ENCODE measurements at regions not wholly inside any gene's neighbourhood (a gene's known extent, or its start where the extent isn't known, plus 50 kb on each side); places are given as distances from the start of the nearest gene placed in this dataset.

- Histone ChIP-seq H3K36me3 (ENCODE audit: control insufficient read depth in 1 of 2, insufficient read depth in 2 of 2, low read length in 2 of 2) (no peaks in the 10 kb centered on the region), H3K27me3 (ENCODE audit: low read depth, low read length) (no peaks in the 10 kb centered on the region), H3K9me3 (ENCODE audit: control insufficient read depth in 1 of 2, low read length in 2 of 2) (no peaks in the 10 kb centered on the region), H3K27ac (ENCODE audit: low read length) (no peak overlapping the region), H3K4me3 (ENCODE audit: low read depth in 1 of 2, low read length in 2 of 2) (no peak overlapping the region), H3K4me1 (ENCODE audit: control insufficient read depth in 1 of 2, insufficient read depth in 2 of 2, low read length in 2 of 2) (no peaks in the 10 kb centered on the region)
Measured at GRCh38 chr5:74054139-74054538, 428.1 kb downstream of the ARHGEF28 start.

GRCh38 chr5:74052441-74053221 is 426.6 kb downstream of the ARHGEF28 start:
- H3K4me3 ChIP-seq (ENCODE audit: low read depth in 1 of 2, low read length in 2 of 2) = no peak overlapping the region
- H3K9me3 ChIP-seq (ENCODE audit: control insufficient read depth in 1 of 2, low read length in 2 of 2) = no peaks in the 10 kb centered on the region

GRCh38 chr5:74051076-74051475 is 425.1 kb downstream of the ARHGEF28 start:
- no peaks in the 10 kb centered on the region for H3K36me3 ChIP-seq (ENCODE audit: control insufficient read depth in 1 of 2, insufficient read depth in 2 of 2, low read length in 2 of 2)
- no peaks in the 10 kb centered on the region for H3K9me3 ChIP-seq (ENCODE audit: control insufficient read depth in 1 of 2, low read length in 2 of 2)
- H3K4me3 ChIP-seq (ENCODE audit: low read depth in 1 of 2, low read length in 2 of 2) = no peak overlapping the region
- H3K4me1 ChIP-seq (ENCODE audit: control insufficient read depth in 1 of 2, insufficient read depth in 2 of 2, low read length in 2 of 2) = no peaks in the 10 kb centered on the region
- no peak overlapping the region for H3K27ac ChIP-seq (ENCODE audit: low read length)
- H3K27me3 ChIP-seq (ENCODE audit: low read depth, low read length) = no peaks in the 10 kb centered on the region

More at GRCh38 chr5:74052441-74053221, 426.6 kb downstream of the ARHGEF28 start:
- H3K27ac ChIP-seq (ENCODE audit: low read length) = no peak overlapping the region
- H3K4me1 ChIP-seq (ENCODE audit: control insufficient read depth in 1 of 2, insufficient read depth in 2 of 2, low read length in 2 of 2) = no peaks in the 10 kb centered on the region
- no peaks in the 10 kb centered on the region for H3K27me3 ChIP-seq (ENCODE audit: low read depth, low read length)
- no peaks in the 10 kb centered on the region for H3K36me3 ChIP-seq (ENCODE audit: control insufficient read depth in 1 of 2, insufficient read depth in 2 of 2, low read length in 2 of 2)

- Histone ChIP-seq H3K4me3 (ENCODE audit: low read depth in 1 of 2, low read length in 2 of 2) (no peak overlapping the region), H3K36me3 (ENCODE audit: control insufficient read depth in 1 of 2, insufficient read depth in 2 of 2, low read length in 2 of 2) (no peaks in the 10 kb centered on the region), H3K4me1 (ENCODE audit: control insufficient read depth in 1 of 2, insufficient read depth in 2 of 2, low read length in 2 of 2) (no peaks in the 10 kb centered on the region), H3K27me3 (ENCODE audit: low read depth, low read length) (no peaks in the 10 kb centered on the region), H3K27ac (ENCODE audit: low read length) (no peak overlapping the region), H3K9me3 (ENCODE audit: control insufficient read depth in 1 of 2, low read length in 2 of 2) (no peaks in the 10 kb centered on the region)
Measured at GRCh38 chr5:74044936-74045335, 418.9 kb downstream of the ARHGEF28 start.

- Histone ChIP-seq H3K27ac (ENCODE audit: low read length) (no peak overlapping the region), H3K4me1 (ENCODE audit: control insufficient read depth in 1 of 2, insufficient read depth in 2 of 2, low read length in 2 of 2) (no peaks in the 10 kb centered on the region), H3K9me3 (ENCODE audit: control insufficient read depth in 1 of 2, low read length in 2 of 2) (no peaks in the 10 kb centered on the region), H3K4me3 (ENCODE audit: low read depth in 1 of 2, low read length in 2 of 2) (no peak overlapping the region), H3K36me3 (ENCODE audit: control insufficient read depth in 1 of 2, insufficient read depth in 2 of 2, low read length in 2 of 2) (no peaks in the 10 kb centered on the region), H3K27me3 (ENCODE audit: low read depth, low read length) (no peaks in the 10 kb centered on the region)
Measured at GRCh38 chr5:74042959-74043358, 417.0 kb downstream of the ARHGEF28 start.

- no peak overlapping the region for H3K4me3 ChIP-seq (ENCODE audit: low read depth in 1 of 2, low read length in 2 of 2)
Measured at GRCh38 chr5:74042559-74042958, 416.6 kb downstream of the ARHGEF28 start.

GRCh38 chr5:74041913-74042312 is 415.9 kb downstream of the ARHGEF28 start:
- Histone ChIP-seq H3K27me3 (ENCODE audit: low read depth, low read length) (no peaks in the 10 kb centered on the region), H3K27ac (ENCODE audit: low read length) (no peak overlapping the region), H3K9me3 (ENCODE audit: control insufficient read depth in 1 of 2, low read length in 2 of 2) (no peaks in the 10 kb centered on the region), H3K4me3 (ENCODE audit: low read depth in 1 of 2, low read length in 2 of 2) (no peak overlapping the region), H3K4me1 (ENCODE audit: control insufficient read depth in 1 of 2, insufficient read depth in 2 of 2, low read length in 2 of 2) (no peaks in the 10 kb centered on the region), H3K36me3 (ENCODE audit: control insufficient read depth in 1 of 2, insufficient read depth in 2 of 2, low read length in 2 of 2) (no peaks in the 10 kb centered on the region)

More at GRCh38 chr5:74042559-74042958, 416.6 kb downstream of the ARHGEF28 start:
- Histone ChIP-seq H3K27ac (ENCODE audit: low read length) (no peak overlapping the region), H3K4me1 (ENCODE audit: control insufficient read depth in 1 of 2, insufficient read depth in 2 of 2, low read length in 2 of 2) (no peaks in the 10 kb centered on the region), H3K27me3 (ENCODE audit: low read depth, low read length) (no peaks in the 10 kb centered on the region), H3K9me3 (ENCODE audit: control insufficient read depth in 1 of 2, low read length in 2 of 2) (no peaks in the 10 kb centered on the region), H3K36me3 (ENCODE audit: control insufficient read depth in 1 of 2, insufficient read depth in 2 of 2, low read length in 2 of 2) (no peaks in the 10 kb centered on the region)

DNA sequence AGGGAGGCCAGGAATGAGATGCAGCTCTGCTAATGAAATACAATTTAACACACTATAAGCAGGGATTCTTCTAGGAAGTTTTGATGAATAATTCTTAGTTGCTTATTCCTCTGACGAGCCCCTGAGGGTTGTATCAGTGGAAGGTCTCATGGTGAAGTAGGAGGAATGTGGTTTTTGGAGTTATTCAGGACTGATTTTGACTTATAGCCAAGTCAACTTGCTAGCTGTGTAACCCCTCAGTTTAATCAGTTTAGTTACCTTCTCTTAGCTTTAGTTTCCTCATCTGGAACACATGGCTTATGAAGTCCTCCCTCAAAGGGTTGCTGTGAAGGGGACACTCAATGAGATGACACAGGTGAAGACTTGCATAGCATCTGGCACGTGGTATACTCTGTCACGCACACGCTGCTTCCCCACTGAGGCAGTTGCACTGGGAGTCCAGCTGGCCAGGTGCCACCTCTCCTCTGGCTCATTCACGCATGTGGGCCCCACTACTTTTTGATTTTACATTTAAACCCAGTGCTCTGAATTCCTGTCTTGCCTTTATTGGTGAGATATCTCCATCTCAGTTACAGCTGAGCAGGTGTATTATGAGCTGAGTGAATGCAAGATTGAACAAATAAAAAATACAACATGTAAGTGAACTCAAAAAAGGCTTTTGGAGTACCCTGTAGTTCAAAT is 415.0 kb downstream of the ARHGEF28 start:
- Histone ChIP-seq H3K27ac (ENCODE audit: low read length) (no peak overlapping the region), H3K9me3 (ENCODE audit: control insufficient read depth in 1 of 2, low read length in 2 of 2) (no peaks in the 10 kb centered on the region), H3K36me3 (ENCODE audit: control insufficient read depth in 1 of 2, insufficient read depth in 2 of 2, low read length in 2 of 2) (no peaks in the 10 kb centered on the region), H3K4me1 (ENCODE audit: control insufficient read depth in 1 of 2, insufficient read depth in 2 of 2, low read length in 2 of 2) (no peaks in the 10 kb centered on the region), H3K4me3 (ENCODE audit: low read depth in 1 of 2, low read length in 2 of 2) (no peak overlapping the region), H3K27me3 (ENCODE audit: low read depth, low read length) (no peaks in the 10 kb centered on the region)

- Histone ChIP-seq H3K36me3 (ENCODE audit: control insufficient read depth in 1 of 2, insufficient read depth in 2 of 2, low read length in 2 of 2) (no peaks in the 10 kb centered on the region), H3K27ac (ENCODE audit: low read length) (no peak overlapping the region), H3K4me3 (ENCODE audit: low read depth in 1 of 2, low read length in 2 of 2) (no peak overlapping the region), H3K4me1 (ENCODE audit: control insufficient read depth in 1 of 2, insufficient read depth in 2 of 2, low read length in 2 of 2) (peaks cover 0 to 6% of the 10 kb centered on the region in 2 donors), H3K9me3 (ENCODE audit: control insufficient read depth in 1 of 2, low read length in 2 of 2) (no peaks in the 10 kb centered on the region), H3K27me3 (ENCODE audit: low read depth, low read length) (no peaks in the 10 kb centered on the region)
Measured at GRCh38 chr5:74040065-74040551, 414.1 kb downstream of the ARHGEF28 start.

DNA sequence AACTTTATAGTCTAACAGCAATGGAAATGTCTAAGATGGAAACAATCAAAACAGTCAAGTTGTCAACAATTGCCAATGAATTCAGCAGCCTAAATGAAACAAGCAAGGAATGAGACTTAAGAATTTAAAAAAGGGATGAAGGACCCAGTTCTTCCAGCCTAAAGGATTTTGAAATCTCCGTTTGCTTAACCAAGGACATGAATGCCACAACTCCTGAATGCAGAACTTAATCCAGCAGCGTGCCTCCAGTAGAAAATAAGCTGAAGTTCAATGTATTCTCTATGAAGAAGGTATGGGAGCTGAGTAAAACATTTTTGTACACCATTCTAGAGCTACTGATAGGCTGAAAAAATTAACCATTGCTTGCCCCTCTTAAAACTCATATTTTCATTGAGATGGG is 411.3 kb downstream of the ARHGEF28 start:
- Histone ChIP-seq H3K27me3 (ENCODE audit: low read depth, low read length) (no peaks in the 10 kb centered on the region), H3K4me3 (ENCODE audit: low read depth in 1 of 2, low read length in 2 of 2) (no peak overlapping the region), H3K4me1 (ENCODE audit: control insufficient read depth in 1 of 2, insufficient read depth in 2 of 2, low read length in 2 of 2) (peaks cover 0 to 6% of the 10 kb centered on the region in 2 donors), H3K27ac (ENCODE audit: low read length) (no peak overlapping the region), H3K9me3 (ENCODE audit: control insufficient read depth in 1 of 2, low read length in 2 of 2) (no peaks in the 10 kb centered on the region), H3K36me3 (ENCODE audit: control insufficient read depth in 1 of 2, insufficient read depth in 2 of 2, low read length in 2 of 2) (no peaks in the 10 kb centered on the region)

GRCh38 chr5:74035521-74035937 is 409.5 kb downstream of the ARHGEF28 start:
- Histone ChIP-seq H3K4me3 (ENCODE audit: low read depth in 1 of 2, low read length in 2 of 2) (no peak overlapping the region), H3K27ac (ENCODE audit: low read length) (no peak overlapping the region), H3K9me3 (ENCODE audit: control insufficient read depth in 1 of 2, low read length in 2 of 2) (no peaks in the 10 kb centered on the region), H3K27me3 (ENCODE audit: low read depth, low read length) (no peaks in the 10 kb centered on the region), H3K4me1 (ENCODE audit: control insufficient read depth in 1 of 2, insufficient read depth in 2 of 2, low read length in 2 of 2) (peaks cover 0 to 6% of the 10 kb centered on the region in 2 donors), H3K36me3 (ENCODE audit: control insufficient read depth in 1 of 2, insufficient read depth in 2 of 2, low read length in 2 of 2) (no peaks in the 10 kb centered on the region)
